CD4-positive, alpha-beta T cell treated with Interleukin-12 subunit alpha and Interleukin-12 subunit beta, for 1 hour (primary cell): ENCODE measurements at regions not wholly inside any gene's neighbourhood (a gene's known extent, or its start where the extent isn't known, plus 50 kb on each side); places are given as distances from the start of the nearest gene placed in this dataset.
"Not testable (repeated sequence)": the region's sequence is repeated elsewhere in the genome, so short reads cannot be mapped to it uniquely, and the experiment has no call there.

Source experiments
- DNase-seq: peaks from one replicate; pipeline ENCODE4 v3.0.0-alpha.2; 2020

GRCh38 chr11:116328851-116329250, 443.9 kb downstream of the BUD13 start:
- no peak for DNase-seq

- DNase-seq = no peak
These were observed 444.4 kb downstream of the BUD13 start for GRCh38 chr11:116328391-116328790.

- DNase-seq = no peak
These were observed 446.6 kb downstream of the BUD13 start for GRCh38 chr11:116326146-116326545.

- DNase-seq = no peak
These were observed 447.5 kb downstream of the BUD13 start for GRCh38 chr11:116325247-116325646.

- not testable (repeated sequence) for DNase-seq
These were observed 448.7 kb downstream of the BUD13 start for GRCh38 chr11:116324077-116324476.

- DNase-seq = no peak
These were observed 455.6 kb downstream of the BUD13 start for GRCh38 chr11:116317212-116317611.

- no peak for DNase-seq
These were observed 458.8 kb downstream of the BUD13 start for GRCh38 chr11:116314006-116314405.

GRCh38 chr11:116312570-116313391, 460.0 kb downstream of the BUD13 start:
- DNase-seq = no peak

GRCh38 chr11:116311206-116311605, 461.6 kb downstream of the BUD13 start:
- DNase-seq = no peak

GRCh38 chr11:116310698-116311097, 462.1 kb downstream of the BUD13 start:
- DNase-seq = no peak

- DNase-seq = no peak
These were observed 462.6 kb downstream of the BUD13 start for GRCh38 chr11:116310226-116310625.

- DNase-seq = no peak
These were observed 463.3 kb downstream of the BUD13 start for GRCh38 chr11:116309446-116309845.

GRCh38 chr11:116302756-116303155, 470.0 kb downstream of the BUD13 start:
- no peak for DNase-seq

GRCh38 chr11:116301141-116301540, 471.6 kb downstream of the BUD13 start:
- DNase-seq = no peak

GRCh38 chr11:116300232-116300631, 472.6 kb downstream of the BUD13 start:
- no peak for DNase-seq

GRCh38 chr11:116294630-116295029, 478.2 kb downstream of the BUD13 start:
- no peak for DNase-seq

GRCh38 chr11:116287866-116288265, 484.9 kb downstream of the BUD13 start:
- no peak for DNase-seq

GRCh38 chr11:116285026-116285425, 487.8 kb downstream of the BUD13 start:
- no peak for DNase-seq

- no peak for DNase-seq
These were observed 489.5 kb downstream of the BUD13 start for GRCh38 chr11:116283300-116283699.

- no peak for DNase-seq
These were observed 490.3 kb downstream of the BUD13 start for GRCh38 chr11:116282481-116282880.

GRCh38 chr11:116281173-116282160, 491.3 kb downstream of the BUD13 start:
- no peak for DNase-seq

GRCh38 chr11:116279511-116279910, 493.3 kb downstream of the BUD13 start:
- no peak for DNase-seq

GRCh38 chr11:116278076-116278475, 494.7 kb downstream of the BUD13 start:
- no peak for DNase-seq
